Hematopoietic multipotent progenitor cell treated with erythropoietin and hydrocortisone succinate and interleukin-3 and kit ligand, for 8 days (in vitro differentiated cells): ENCODE measurements at regions not wholly inside any gene's neighbourhood (a gene's known extent, or its start where the extent isn't known, plus 50 kb on each side); places are given as distances from the start of the nearest gene placed in this dataset.

Experiments
- DNase-seq: peaks from one replicate; pipeline ENCODE4 v3.0.0-alpha.2; 2015

GRCh38 chr13:72523593-72523992 lies 203.8 kb downstream of the MZT1 start:
- DNase-seq: no peak

DNA sequence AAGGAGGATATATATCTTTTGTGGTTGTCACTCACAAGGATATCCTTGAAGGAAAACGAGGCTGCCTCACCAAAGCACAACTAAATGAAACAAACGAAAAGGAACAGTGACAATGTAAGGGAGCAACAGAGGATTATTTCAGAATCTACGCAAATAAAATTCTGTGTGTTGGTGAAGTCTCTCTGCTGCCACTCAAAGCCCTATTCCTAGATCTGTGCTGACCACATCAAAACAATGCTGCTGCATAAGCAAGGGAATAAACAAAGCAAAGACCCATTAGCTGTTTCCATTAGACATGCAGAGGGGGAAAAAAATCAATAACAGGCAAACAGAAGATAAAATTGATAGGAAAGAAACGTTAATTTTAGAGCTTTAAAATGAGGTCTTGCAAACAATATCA lies 204.4 kb downstream of the MZT1 start:
- DNase-seq: no peak

- no peak for DNase-seq
Measured at GRCh38 chr13:72521940-72522661, 205.3 kb downstream of the MZT1 start.

DNA sequence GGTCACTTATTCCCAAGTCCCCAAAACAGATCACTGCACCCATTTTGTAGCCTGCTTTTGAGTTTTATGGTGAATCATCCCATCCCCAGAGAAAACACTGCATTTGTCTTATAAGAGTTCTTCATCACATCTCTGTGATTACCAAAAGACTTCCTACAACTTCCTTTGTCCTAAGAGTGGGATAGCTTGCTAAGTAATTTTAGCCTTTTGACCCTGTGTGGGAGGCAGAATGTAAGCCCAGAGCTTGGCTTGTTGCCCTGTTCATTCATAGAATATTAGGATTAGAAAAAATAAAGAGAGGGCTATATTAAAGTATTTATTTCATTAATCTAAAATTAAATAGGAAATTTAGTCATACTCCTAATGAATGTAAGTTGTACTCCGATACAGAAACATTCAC lies 213.3 kb downstream of the MZT1 start:
- DNase-seq: no peak

DNA sequence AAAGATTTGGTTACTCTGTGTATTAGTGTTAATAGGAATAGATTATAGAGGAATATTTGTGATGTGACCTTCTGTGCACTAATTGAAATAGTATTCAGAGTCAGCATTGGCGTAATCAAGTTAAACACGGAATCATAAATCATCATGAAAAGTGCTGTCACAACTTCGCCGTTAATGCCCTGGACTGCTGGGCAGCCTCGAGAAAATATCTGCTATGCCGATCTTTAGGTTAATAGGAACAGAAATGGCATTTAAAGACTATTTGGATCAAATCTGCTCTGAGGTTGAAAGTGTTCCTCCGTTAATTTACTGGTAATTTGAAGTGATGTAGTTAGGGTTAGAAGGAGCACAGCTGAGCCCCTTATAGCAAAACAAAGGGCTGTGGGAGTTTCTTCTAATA lies 219.0 kb downstream of the MZT1 start:
- DNase-seq: no peak

DNA sequence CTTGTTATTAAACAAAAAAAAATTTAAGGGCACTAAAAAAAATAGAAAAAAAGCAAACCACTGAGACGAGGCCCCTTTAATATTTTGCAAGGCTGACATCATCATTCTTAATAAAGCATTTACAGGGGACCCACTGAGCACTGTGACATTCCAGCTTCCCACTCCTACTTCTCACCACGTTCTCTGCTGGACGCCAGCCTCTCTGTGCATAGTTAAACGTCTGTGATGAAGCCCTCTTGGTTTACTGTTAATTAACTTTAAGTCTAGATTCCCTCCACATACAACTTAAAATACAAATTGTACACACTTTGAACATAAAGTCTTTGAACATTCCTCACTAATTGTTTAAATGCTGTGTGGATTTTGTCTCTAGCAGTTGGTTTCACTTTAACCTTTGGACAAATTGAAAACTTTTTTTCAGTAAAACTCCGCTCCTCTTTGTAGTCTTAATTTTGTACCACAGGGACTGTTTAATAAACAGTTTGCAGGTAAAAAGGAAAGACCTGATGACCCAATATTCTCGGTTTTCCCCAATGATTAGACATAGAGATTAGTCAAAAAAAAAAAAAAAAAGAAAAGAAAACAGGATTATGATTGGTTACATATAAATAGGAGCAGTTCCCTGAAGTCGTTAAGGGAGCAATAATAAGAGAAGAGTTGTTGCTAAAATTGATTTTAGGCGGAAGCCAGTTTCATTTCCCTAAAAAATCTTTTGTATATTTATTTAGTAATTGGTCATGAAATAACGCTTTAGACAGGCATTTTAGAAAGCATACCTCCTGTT lies 219.8 kb downstream of the MZT1 start:
- DNase-seq: no peak

- DNase-seq: no peak
Measured at GRCh38 chr13:72506706-72507105, 220.7 kb downstream of the MZT1 start.

GRCh38 chr13:72505376-72505775 lies 222.1 kb downstream of the MZT1 start:
- DNase-seq: no peak

GRCh38 chr13:72504131-72504841 lies 223.1 kb downstream of the MZT1 start:
- DNase-seq: no peak

- DNase-seq: no peak
Measured at GRCh38 chr13:72500851-72501250, 226.6 kb downstream of the MZT1 start.

GRCh38 chr13:72495681-72496080 lies 231.7 kb downstream of the MZT1 start:
- no peak for DNase-seq

GRCh38 chr13:72489751-72490150 lies 237.7 kb downstream of the MZT1 start:
- DNase-seq: no peak

- DNase-seq: no peak
Measured at GRCh38 chr13:72473321-72473720, 254.1 kb downstream of the MZT1 start.

GRCh38 chr13:72469906-72470305 lies 257.5 kb downstream of the MZT1 start:
- DNase-seq: no peak

DNA sequence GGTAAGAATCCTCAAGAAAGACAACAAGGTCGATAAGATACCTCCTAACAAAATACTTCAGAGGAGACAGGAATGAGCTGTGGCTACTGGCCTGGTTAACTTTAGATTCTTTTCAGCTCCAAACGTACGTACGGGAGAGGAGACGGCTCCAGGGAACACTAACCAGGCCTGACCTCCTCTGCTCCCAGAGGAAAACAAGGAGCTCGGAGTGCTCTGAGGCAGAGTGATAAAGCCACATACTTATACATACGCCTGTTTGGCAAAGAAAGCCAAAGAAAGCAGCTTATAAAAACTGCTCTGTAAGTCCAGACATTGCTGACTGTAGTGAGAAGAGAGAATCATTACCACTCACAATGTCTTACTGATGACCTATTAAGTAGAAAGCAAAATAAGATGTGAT lies 263.9 kb downstream of the MZT1 start:
- DNase-seq: no peak

DNA sequence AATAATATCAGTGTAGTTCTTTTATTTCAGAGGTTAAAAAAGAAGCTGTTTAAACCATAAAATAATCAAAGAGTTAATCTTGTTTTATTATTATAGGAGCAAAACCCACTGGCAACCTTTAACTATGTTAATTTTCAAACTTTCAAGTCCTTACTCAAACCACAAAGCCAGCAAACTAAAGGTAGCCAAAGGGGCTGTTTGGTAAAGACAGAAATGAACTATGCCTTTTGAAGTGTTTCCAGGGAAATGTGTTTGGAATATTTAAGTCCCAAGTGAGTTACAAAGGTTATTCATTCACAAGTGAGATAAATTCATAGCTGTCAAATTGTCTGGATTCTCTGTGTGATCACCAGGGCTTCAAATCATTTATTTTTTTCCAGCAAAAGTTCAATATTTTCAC lies 264.7 kb downstream of the MZT1 start:
- no peak for DNase-seq

GRCh38 chr13:72462166-72462565 lies 265.3 kb downstream of the MZT1 start:
- no peak for DNase-seq

GRCh38 chr13:72458701-72459100 lies 268.7 kb downstream of the MZT1 start:
- no peak for DNase-seq

DNA sequence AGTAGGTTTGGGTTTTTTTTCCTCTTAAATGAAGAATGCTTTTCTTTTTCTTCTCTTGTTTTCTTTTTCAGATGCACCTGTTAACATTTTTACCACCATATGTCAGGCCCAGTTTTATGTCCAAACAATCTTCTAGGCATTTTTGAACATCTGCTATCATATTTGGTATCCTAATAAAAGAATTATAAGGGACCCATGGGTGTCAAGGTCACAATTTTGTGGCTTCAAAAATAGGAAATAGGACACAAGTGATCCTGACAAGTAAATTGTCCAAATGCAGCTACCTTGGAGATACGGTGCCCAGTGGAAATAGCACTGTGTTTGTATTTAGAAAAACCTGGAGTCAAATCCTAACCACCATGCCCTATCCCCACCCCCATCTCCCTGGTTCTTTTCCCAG lies 270.3 kb downstream of the MZT1 start:
- DNase-seq: no peak

DNA sequence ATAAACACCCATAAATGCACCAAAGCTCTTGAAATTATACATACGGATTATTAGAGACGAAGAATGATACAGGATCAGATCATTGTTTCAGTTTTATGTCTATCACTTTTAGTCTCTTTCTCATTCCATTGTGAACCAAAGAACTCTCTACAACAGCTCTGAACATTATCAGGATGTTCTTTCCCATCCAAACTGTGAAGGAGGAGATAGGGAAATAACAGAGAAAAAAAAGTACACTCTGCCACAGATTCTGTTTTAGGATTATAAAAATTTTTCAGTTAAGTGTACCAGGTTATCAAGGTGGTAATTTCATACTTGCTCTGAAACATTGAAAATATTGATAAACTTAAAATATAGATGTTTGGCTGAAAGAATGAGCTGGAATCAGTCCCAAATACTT lies 270.9 kb downstream of the MZT1 start:
- DNase-seq: no peak

- no peak for DNase-seq
Measured at GRCh38 chr13:72453161-72453560, 274.3 kb downstream of the MZT1 start.

GRCh38 chr13:72448082-72448481 lies 279.3 kb downstream of the MZT1 start:
- no peak for DNase-seq

- DNase-seq: no peak
Measured at GRCh38 chr13:72444999-72445398, 282.4 kb downstream of the MZT1 start.

DNA sequence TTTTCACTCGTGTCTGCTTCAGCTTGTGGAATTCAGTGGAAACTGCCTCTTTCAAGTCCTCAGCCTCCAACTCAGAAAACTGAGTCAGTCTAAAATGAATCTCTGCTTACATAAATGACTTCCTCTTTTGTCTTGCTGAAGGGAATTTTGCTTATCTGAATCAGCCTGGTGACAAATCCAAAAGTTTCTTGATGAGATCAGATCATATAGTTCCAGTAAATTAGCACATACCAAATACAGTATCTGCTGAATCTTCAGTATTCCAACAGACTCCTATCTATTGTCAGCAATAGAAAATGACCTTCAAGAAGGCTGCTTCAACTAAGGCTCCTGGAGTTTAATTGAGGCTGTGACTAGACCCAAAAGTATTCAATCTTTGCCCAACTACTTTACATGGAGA lies 290.0 kb downstream of the MZT1 start:
- DNase-seq: no peak
